GM10248 (cell line): ENCODE measurements at regions not wholly inside any gene's neighbourhood (a gene's known extent, or its start where the extent isn't known, plus 50 kb on each side); places are given as distances from the start of the nearest gene placed in this dataset.
"Not testable (repeated sequence)": the region's sequence is repeated elsewhere in the genome, so short reads cannot be mapped to it uniquely, and the experiment has no call there.

Source experiments
- CTCF ChIA-PET: fragments of 300-600 bp; sonication (Branson Sonifier 250); formaldehyde crosslinking; extraction: SDS; loops from one replicate; lab custom pipeline; 2021; ENCODE audit warnings: antibody characterized with exemption; lab: Yijun Ruan, JAX
- POLR2A ChIA-PET: fragments of 350-650 bp; sonication (Branson Sonifier 250); formaldehyde crosslinking; extraction: SDS; loops from one replicate; lab custom pipeline; 2020; ENCODE audit warnings: antibody characterized with exemption; lab: Yijun Ruan, JAX
- DNase-seq: peaks from one replicate; pipeline ENCODE4 v3.0.0; 2012; ENCODE audit errors: extremely low spot score
- TF ChIP-seq, protein P1 (sequence below): IDR thresholded peaks from 2 replicates; pipeline ENCODE4 v1.5.1; 2012; ENCODE audit warnings: mild to moderate bottlenecking, low read depth; ENCODE audit errors: extremely low read depth, missing control alignments, control extremely low read depth

DNA sequence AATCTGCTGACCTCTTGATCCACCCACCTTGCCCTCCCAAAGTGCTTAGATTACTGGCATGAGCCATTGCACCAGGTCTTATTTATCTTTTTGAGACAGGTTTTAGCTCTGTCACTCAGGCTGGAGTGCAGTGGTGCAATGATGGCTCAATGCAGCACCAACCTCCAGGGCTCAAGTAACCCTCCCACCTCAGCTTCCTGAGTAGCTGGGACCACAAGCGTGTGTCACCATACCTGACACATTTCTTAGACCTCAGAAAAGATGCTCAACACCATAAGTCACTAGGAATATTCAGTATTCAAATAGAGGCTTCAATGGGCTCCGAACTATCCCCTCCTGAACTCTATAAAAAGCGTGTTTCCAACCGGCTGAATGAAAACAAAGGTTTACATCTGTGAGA, 268.6 kb upstream of the ZNF337 start:
- CTCF ChIA-PET, DNase-seq, POLR2A ChIA-PET: not testable (repeated sequence)

DNA sequence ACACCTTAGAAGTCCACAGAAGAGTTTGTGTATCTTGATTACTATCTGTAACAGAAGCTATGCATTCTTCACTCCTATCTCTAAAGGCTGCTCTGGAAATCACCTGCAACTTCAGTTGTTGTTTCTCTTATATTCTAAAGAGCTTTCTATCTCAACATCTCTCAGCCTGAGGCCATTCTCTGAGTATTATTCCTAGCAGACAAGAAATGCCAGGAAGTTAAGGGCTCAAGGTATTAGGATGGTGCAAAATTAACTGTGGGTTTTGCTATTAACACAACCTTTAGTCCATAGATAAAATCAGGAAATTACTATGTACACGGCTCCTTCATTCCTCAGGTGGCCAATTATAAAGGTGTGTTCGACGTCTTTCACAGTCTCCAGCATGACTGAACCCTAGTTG, 257.2 kb upstream of the ZNF337 start:
- DNase-seq, CTCF ChIA-PET: not testable (repeated sequence)

DNA sequence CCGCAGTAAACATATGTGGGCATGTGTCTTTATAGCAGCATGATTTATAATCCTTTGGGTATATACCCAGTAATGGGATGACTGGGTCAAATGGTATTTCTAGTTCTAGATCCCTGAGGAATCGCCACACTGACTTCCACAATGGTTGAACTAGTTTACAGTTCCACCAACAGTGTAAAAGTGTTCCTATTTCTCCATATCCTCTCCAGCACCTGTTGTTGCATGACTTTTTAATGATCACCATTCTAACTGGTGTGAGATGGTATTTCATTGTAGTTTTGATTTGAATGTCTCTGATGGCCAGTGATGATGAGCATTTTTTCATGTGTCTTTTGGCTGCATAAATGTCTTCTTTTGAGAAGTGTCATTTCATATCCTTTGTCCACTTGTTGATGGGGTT, 238.6 kb upstream of the ZNF337 start:
- DNase-seq, CTCF ChIA-PET, POLR2A ChIA-PET: not testable (repeated sequence)

More for the DNA sequence above, 257.2 kb upstream of the ZNF337 start:
- POLR2A ChIA-PET: not testable (repeated sequence)

DNA sequence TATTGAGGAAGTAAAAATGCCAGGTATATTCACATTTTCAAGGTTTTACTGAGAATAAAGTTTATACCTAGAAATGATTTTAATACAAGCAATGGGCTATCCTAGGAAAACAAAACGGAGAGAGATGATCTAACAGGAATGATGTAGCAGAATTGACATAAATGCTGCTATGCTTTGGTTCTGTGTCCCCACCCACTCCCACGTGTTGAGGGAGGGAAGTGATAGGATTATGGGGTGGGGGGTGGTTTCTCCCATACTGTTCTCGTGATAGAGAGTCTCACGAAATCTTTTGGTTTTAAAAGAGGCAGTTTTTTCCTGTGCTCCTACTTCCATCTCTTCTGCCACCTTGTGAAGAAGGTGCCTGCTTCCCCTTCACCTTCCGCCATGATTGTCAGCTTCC, 236.2 kb upstream of the ZNF337 start:
- CTCF ChIA-PET, DNase-seq, POLR2A ChIA-PET: not testable (repeated sequence)

DNA sequence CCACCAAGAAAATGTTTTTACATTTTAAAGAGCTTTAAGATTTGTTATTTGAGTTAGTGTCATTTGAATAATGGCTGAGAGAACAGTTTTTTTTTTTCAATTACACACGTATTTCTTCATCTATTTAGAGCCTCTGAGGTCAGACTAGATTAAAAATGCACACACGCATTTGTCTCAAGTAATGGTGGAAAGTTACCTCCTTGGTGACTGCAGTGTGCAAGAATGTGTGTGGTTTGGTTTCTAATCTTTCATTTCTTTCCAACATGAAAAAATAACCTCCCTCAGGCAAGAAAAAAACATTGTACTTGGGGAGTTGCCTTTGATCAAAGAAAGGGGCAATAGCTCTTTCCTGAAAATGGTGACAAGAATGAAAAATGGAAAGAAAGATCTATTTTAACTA, 235.5 kb upstream of the ZNF337 start:
- POLR2A ChIA-PET, DNase-seq: not testable (repeated sequence)

DNA sequence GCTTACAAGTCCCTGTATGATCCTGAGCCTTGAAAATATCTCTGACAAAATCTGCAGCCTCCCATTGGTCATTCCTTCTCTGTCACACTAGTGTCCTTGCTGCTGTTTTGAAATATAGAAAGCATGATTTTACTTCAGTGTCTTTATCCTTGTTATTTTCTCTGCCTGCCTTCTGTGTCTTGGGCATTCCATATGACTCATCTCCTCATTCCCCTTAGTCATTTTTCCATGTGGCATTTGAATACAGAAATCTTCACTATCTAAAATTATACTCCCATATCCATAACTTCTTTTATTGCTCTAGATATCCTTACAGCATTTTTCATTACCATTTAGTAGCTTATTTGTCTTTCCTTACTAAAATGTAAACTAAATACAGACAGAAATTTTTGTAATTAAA, 205.7 kb upstream of the ZNF337 start:
- DNase-seq, POLR2A ChIA-PET, CTCF ChIA-PET: not testable (repeated sequence)

More for the DNA sequence above, 235.5 kb upstream of the ZNF337 start:
- CTCF ChIA-PET: not testable (repeated sequence)

DNA sequence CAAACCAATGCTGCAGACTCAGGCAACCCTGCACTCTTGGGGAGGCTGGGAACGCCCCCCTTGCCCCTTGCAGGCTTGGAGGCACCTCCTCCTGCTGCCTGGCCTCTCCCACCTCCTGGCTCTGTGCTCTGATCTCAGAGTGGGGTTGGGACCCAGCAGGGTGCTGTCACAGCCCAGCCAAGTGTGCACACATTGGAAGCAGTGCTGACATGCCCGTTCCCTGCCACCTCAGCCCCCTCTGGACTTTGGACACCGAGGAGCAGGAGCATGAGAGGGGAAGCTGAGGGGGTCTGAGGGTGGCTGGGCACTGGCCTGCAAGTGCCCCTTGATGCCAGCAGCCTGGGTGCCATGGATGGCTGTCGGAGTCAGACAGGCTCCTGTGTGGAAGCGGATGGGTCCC, 202.0 kb upstream of the ZNF337 start:
- DNase-seq, POLR2A ChIA-PET, CTCF ChIA-PET: not testable (repeated sequence)

DNA sequence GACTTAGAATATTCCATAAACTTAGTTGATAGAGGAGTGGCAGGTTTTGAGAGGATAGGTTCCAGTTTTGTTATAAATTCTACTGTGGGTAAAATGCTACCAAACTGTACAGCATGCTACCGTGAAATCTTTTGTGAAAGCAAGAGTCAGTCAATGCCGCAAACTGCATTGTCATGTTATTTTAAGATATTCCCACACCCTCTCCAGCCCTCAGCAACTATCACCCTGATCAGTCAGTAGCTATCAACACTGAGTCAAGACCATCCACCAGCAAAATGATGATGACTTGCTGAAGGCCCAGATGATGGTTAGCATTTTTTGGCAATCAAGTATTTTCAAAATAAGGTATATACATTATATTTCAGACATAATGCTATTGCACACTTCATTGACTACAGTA, 182.4 kb upstream of the ZNF337 start:
- CTCF ChIA-PET, POLR2A ChIA-PET, DNase-seq: not testable (repeated sequence)

DNA sequence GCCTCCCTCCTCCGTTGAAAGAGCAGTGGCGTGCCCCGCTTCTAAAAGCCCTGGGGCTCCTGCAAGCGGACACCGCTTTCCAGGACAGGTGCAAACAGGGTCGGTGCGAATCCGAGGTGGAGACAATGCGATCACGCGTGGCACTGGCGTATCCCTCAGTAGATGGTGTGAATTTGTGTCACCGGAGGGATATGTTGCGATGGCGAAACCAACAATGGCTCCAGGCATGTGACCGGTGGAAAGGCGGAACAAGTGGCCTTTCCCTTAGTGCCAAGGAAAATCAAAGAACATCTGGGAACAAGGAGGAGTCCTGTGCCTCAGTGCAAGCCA, 172.0 kb upstream of the ZNF337 start:
- POLR2A ChIA-PET, CTCF ChIA-PET: not testable (repeated sequence)

DNA sequence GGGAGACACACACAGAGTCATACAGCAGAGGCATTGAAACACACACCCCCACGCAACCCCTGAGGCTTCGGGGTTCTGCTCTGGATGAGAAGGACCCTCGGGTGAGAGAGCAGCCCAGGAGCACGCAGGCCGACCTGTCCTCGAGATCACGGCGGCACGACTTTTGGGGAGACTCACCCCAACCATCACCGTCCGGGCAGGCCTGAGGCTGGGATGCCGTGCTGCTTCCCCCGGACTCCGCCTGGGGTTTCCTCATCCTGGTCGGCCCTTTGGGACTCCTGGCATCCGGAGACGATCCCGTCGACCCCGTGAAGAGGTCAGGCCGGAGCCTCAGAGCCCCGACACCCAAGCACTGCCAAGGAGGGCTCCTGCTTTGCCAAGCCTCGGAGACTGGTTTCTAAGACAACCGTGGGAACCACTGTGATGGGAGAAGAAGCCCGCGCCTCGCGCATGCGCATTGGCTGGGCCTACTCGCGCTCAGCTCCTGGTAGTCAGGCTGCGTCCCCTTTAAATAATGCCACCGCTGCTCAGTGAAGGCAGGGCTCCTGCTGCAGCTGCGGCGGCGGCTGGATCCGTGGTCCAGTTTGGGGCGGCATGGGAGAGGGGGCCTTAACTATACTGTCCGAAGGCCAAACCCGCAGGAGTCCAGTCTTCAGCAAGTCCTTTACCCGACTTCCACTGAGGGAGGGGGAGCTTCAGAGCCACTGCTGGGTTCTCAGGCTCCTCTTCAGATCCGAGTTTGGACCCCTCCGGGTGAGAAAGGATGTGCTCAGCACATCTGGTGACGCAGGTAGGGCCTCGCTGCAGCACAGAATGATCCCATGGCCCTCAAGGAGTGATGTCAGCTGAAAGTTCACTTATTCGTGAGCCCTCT, 171.4 kb upstream of the ZNF337 start:
- TF ChIP-seq, protein P1, sequence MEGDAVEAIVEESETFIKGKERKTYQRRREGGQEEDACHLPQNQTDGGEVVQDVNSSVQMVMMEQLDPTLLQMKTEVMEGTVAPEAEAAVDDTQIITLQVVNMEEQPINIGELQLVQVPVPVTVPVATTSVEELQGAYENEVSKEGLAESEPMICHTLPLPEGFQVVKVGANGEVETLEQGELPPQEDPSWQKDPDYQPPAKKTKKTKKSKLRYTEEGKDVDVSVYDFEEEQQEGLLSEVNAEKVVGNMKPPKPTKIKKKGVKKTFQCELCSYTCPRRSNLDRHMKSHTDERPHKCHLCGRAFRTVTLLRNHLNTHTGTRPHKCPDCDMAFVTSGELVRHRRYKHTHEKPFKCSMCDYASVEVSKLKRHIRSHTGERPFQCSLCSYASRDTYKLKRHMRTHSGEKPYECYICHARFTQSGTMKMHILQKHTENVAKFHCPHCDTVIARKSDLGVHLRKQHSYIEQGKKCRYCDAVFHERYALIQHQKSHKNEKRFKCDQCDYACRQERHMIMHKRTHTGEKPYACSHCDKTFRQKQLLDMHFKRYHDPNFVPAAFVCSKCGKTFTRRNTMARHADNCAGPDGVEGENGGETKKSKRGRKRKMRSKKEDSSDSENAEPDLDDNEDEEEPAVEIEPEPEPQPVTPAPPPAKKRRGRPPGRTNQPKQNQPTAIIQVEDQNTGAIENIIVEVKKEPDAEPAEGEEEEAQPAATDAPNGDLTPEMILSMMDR: no peak
- ChIA-PET POLR2A (no interaction called here), CTCF (no interaction called here)
- DNase-seq: peak; percentile 49

More for the DNA sequence above, 172.0 kb upstream of the ZNF337 start:
- DNase-seq: not testable (repeated sequence)

DNA sequence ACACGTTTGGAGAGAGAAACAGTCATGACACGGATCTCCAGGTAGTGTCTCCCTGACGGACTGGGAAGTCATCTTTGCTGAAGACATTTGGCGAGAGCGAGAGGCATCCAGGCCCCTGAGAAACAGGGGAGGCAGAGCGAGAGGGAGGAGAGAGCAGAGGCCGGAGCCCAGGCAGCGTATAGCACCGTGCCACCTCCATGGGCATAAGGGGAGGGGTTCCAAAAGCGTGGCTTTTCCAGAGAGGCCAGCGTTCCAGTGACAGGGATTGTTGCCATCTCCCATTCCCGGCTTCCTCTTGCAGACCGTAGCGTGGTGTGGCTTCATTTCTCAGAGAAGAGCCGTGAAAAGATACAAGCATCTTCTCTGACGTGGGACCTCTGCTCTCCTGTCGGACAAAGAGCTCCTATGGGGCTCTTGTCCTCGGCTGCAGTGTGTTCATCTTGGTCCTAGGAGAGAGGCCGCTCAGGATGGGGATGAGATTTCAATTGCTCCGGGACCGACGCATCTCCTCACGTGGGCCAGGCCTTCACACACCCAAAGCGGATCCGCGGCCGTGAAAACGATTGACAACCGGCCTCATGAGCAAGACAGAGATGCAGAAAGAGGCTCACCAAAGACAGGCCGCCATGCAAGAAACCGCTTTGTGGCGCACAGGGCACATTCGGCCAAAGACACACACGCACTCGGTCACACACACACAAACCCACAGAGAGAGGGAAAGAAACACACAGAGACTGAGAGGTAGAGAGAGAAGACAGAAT, 170.5 kb upstream of the ZNF337 start:
- DNase-seq, POLR2A ChIA-PET, CTCF ChIA-PET: not testable (repeated sequence)

DNA sequence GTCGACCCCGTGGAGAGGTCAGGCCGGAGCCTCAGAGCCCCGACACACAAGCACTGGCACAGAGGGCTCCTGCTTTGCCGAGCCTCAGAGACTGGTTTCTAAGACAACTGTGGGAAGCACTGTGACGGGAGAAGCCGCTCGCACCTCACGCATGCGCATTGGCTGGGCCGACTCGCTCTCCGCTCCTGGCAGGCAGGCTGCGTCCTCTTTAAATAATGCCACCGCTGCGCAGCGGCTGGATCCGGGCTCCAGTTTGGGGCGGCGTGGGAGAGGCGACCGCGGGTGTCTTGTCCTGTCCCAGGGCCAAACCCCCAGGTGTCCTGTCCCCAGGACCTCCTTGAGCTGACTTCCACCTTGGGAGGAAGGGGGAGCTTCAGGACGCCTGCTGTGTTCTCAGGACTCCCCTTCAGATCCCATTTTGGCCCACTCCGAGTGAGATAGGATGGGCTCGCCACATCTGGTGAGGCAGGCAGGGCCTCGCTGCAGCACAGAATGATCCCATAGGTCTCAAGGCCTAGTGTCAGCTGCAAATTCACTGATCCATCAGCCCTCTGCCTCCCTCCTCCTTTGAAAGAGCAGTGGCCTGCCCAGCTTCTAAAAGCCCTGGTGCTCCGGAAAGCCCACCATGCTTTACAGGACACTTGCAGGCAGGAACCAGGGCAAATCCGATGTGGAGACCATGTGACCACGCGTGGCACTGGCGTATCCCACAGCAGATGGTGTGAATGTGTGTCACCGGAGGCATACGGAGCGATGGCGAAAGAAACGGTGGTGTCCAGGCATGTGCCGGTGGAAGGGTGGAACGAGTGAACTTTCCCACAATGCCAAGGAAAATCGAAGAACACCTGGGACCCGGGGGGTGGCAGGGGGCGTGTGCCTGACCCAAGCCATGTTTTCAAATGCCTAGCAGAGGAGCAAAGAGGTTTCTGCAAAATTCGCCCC, 169.3 kb upstream of the ZNF337 start:
- ChIA-PET POLR2A (no interaction called here), CTCF (no interaction called here)
- DNase-seq: peak; percentile 64
- TF ChIP-seq, protein P1: no peak

DNA sequence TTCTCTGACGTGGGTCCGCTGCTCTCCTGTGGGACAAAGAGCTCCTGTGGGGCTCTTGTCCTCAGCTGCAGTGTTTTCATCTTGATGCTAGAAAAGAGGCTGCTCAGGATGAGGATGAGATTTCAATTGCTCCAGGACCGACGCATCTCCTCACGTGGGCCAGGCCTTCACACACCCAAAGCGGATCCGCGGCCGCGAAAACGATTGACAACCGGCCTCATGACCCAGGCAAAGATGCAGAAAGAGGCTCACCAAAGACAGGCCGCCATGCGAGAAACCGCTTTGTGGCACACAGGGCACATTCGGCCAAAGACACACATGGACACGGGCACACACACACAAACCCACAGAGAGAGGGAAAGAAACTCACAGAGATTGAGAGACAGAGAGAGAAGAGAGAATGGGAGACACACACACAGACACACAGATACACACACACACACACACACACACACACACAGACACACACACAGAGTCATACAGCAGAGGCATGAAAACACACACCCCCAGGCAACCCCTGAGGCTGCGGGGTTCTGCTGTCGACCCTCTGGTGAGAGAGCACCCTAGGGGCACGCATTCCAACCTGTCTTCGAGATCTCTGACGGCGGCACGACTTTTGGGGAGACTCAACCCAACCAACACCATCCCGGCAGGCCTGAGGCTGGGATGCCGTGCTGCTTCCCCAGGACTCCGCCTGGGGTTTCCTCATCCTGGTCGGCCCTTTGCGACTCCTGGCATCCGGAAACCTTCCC, 168.5 kb upstream of the ZNF337 start:
- POLR2A ChIA-PET, CTCF ChIA-PET, DNase-seq: not testable (repeated sequence)
